Breast epithelium (tissue), 4 donors: ENCODE measurements at regions not wholly inside any gene's neighbourhood (a gene's known extent, or its start where the extent isn't known, plus 50 kb on each side); places are given as distances from the start of the nearest gene placed in this dataset.
"Not testable (repeated sequence)": the region's sequence is repeated elsewhere in the genome, so short reads cannot be mapped to it uniquely, and the experiment has no call there.

Source experiments
- DNase-seq, 2 donors: peaks; one replicate each; pipeline ENCODE4 v3.0.0-alpha.2; 2019; ENCODE audit warnings: low spot score in 2 of 2
- H3K27ac ChIP-seq, 2 donors: fragments of 200-600 bp; sonication (generic) in 1 of 2; one replicate each; pipeline ENCODE4 v1.5.1; 2016 to 2019; ENCODE audit warnings: mild to moderate bottlenecking in 1 of 2
- H3K27me3 ChIP-seq, 2 donors: fragments of 200-600 bp; sonication (generic) in 1 of 2; one replicate each; pipeline versions ENCODE4 v1.5.1 to v1.6.0; 2017 to 2019; ENCODE audit warnings: control low read depth in 1 of 2, mild to moderate bottlenecking in 1 of 2
- H3K36me3 ChIP-seq: fragments of 200-600 bp; one replicate; pipeline ENCODE4 v1.5.1; 2019
- H3K4me1 ChIP-seq, 2 donors: fragments of 200-600 bp; sonication (generic); one replicate each; pipeline ENCODE4 v1.5.1; 2016 to 2019; ENCODE audit warnings: control low read depth in 1 of 2
- H3K4me3 ChIP-seq, 3 donors: fragments of 200-600 bp; sonication (generic); 1 replicate in 2 of 3; 2 replicates in 1 of 3; pipeline ENCODE4 v1.5.1; 2016 to 2019; ENCODE audit warnings: mild to moderate bottlenecking in 3 of 3, moderate library complexity in 2 of 3
- H3K9me3 ChIP-seq, 2 donors: fragments of 200-600 bp; sonication (generic) in 1 of 2; one replicate each; pipeline ENCODE4 v1.5.1; 2016 to 2019; ENCODE audit warnings: control low read depth in 1 of 2
- CTCF ChIP-seq, 3 donors: fragments of 450-650 bp; IDR thresholded peaks; one replicate each; pipeline ENCODE4 v1.5.1; 2016 to 2017; ENCODE audit warnings: antibody characterized with exemption in 3 of 3, mild to moderate bottlenecking in 3 of 3, moderate library complexity in 3 of 3
- POLR2A ChIP-seq: fragments of 450-650 bp; IDR thresholded peaks from one replicate; pipeline ENCODE4 v1.6.1; 2016; ENCODE audit warnings: antibody characterized with exemption, mild to moderate bottlenecking, moderate library complexity
- POLR2AphosphoS5 ChIP-seq, 3 donors: sonication (generic); formaldehyde crosslinking; IDR thresholded peaks; one replicate each; pipeline ENCODE4 v1.6.1; 2017; ENCODE audit warnings: antibody characterized with exemption in 3 of 3
- intact Hi-C: fragments of 100-400 bp; cut with DNase I; formaldehyde crosslinking; loops from one replicate; pipeline ENCODE4 v1.15.1; 2023; ENCODE audit warnings: low total_unique reads

- Histone ChIP-seq H3K4me3 (no peak overlapping the region), H3K27ac (no peak overlapping the region), H3K9me3 (no peaks in the 10 kb centered on the region), H3K36me3 (no peaks in the 10 kb centered on the region), H3K27me3 (no peaks in the 10 kb centered on the region), H3K4me1 (no peaks in the 10 kb centered on the region)
- DNase-seq = no peak
- TF ChIP-seq POLR2AphosphoS5 (IDR thresholded peaks at IDR 0.05) = no peak
- no peak for TF ChIP-seq POLR2A
- no peak for TF ChIP-seq CTCF (IDR thresholded peaks at IDR 0.05)
- intact Hi-C loops = no loop called here
These were observed 442.7 kb downstream of the BTG1 start for GRCh38 chr12:91702843-91703425.

GRCh38 chr12:91695964-91696363 is 449.7 kb downstream of the BTG1 start:
- Histone ChIP-seq H3K4me1 (no peaks in the 10 kb centered on the region), H3K4me3 (no peak overlapping the region), H3K9me3 (no peaks in the 10 kb centered on the region), H3K36me3 (no peaks in the 10 kb centered on the region), H3K27me3 (no peaks in the 10 kb centered on the region), H3K27ac (no peak overlapping the region)
- intact Hi-C loops = no loop called here
- DNase-seq = no peak
- no peak for TF ChIP-seq POLR2AphosphoS5 (IDR thresholded peaks at IDR 0.05)
- TF ChIP-seq CTCF (IDR thresholded peaks at IDR 0.05) = no peak
- no peak for TF ChIP-seq POLR2A

GRCh38 chr12:91695406-91695805 is 450.2 kb downstream of the BTG1 start:
- H3K4me3 ChIP-seq, H3K27me3 ChIP-seq, DNase-seq, H3K36me3 ChIP-seq, H3K27ac ChIP-seq, H3K9me3 ChIP-seq, H3K4me1 ChIP-seq, intact Hi-C loops: not testable (repeated sequence)

DNA sequence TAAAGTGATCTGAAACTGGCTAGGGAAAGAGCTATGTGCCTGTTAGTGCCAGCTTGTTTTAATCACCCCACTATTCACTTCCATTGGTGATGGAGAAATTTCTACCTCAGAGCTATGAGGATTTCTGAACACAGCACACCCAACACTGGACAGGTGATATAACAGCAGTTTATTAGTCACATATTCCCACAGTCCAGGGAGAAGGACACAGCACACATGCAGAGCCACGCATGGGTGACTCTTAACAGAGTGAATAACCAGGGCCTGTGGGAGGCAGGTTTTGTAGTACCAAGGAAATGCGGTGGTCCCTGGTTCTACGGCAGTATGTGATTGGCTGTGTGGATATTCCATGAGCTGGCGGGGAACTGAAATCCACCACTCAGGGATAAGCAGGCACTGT is 455.1 kb downstream of the BTG1 start:
- TF ChIP-seq CTCF (IDR thresholded peaks at IDR 0.05) (no peak), POLR2A (no peak), POLR2AphosphoS5 (IDR thresholded peaks at IDR 0.05) (no peak)
- Histone ChIP-seq H3K27me3 (no peaks in the 10 kb centered on the region), H3K4me1 (no peaks in the 10 kb centered on the region), H3K27ac (no peak overlapping the region), H3K36me3 (no peaks in the 10 kb centered on the region), H3K9me3 (no peaks in the 10 kb centered on the region), H3K4me3 (no peak overlapping the region)
- intact Hi-C loops = no loop called here
- no peak for DNase-seq

DNA sequence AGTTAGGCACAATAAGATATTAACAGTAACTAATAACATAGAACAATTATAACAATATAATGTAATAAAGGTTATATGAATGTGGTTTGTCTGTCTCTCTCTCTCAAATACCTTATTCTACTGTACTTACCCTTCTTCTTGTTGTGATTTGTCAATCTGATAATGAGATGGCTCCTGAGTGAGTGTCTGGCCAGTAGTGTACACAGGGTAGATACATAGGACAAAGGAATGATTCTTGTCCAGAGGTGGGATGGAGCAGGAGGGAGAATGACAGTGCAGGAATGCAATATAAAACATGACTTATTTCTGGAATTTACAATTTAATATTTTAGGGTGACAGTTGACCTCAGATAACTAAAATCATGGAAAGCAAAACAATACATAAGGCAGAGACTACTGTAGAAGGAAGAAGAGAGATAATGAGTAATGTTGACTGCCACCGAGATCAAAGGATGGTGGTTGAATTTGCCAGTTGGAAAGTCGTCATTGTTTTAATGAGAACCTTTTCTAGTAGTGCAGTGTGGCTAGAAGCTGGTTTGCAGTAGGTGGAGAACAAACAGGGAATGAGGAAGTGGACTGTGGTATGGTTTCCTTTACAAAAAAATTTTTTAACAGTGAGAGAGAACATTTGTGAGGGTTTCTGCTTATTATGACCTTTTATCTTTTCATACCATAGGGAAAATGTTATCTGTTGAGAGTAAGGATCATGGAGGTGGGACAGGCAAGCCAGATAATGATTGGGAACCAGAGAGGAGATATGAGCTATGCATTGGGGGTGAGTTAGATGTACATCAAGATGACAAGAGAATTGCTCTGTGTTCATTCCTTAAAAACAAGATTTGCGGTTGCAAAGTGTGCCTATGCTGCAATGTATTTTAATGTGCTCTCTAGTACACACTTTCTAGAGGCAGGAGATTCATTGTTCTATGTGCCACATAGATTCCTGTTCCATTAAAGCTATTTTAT is 458.3 kb downstream of the BTG1 start:
- H3K36me3 ChIP-seq = no peaks in the 10 kb centered on the region
- TF ChIP-seq CTCF (IDR thresholded peaks at IDR 0.05) (no peak), POLR2AphosphoS5 (IDR thresholded peaks at IDR 0.05) (no peak), POLR2A (no peak)
- H3K27ac ChIP-seq = no peak overlapping the region
- H3K9me3 ChIP-seq = no peaks in the 10 kb centered on the region
- no peak for DNase-seq
- intact Hi-C loops = no loop called here
- no peaks in the 10 kb centered on the region for H3K27me3 ChIP-seq
- H3K4me1 ChIP-seq = no peaks in the 10 kb centered on the region
- H3K4me3 ChIP-seq = no peak overlapping the region
